Stimulated activated CD4-positive, alpha-beta T cell treated with anti-CD3 and anti-CD28 coated beads, Interleukin-1b, Interleukin-23, amount 100 ng/mL, for 24 hours (primary cell): ENCODE measurements at regions not wholly inside any gene's neighbourhood (a gene's known extent, or its start where the extent isn't known, plus 50 kb on each side); places are given as distances from the start of the nearest gene placed in this dataset.

Experiments
- DNase-seq, 4 experiments: peaks; one replicate each; pipeline ENCODE4 v3.0.0-alpha.2; 2020; ENCODE audit warnings: low read depth in 4 of 4, low spot score in 1 of 4

DNA sequence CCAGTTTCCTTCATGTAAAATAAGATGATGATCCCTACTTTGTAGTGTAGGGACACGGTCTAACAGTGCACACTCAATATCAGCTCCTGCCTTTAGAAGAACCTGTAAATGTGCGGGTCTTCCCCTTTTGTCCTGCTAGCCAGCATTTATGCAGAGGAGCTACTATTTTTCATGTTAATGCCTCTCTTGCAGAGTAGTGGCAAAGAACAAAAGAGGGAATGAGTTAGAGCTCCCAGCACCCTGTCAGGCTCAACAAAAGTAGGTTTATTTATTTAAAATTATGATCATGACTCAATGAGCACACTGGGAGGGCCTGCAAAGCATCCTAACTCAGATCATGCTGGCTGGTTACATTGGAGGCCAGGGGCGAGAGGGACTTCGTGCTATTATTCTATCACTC, 414.5 kb upstream of the COBL start:
- no peak for DNase-seq

DNA sequence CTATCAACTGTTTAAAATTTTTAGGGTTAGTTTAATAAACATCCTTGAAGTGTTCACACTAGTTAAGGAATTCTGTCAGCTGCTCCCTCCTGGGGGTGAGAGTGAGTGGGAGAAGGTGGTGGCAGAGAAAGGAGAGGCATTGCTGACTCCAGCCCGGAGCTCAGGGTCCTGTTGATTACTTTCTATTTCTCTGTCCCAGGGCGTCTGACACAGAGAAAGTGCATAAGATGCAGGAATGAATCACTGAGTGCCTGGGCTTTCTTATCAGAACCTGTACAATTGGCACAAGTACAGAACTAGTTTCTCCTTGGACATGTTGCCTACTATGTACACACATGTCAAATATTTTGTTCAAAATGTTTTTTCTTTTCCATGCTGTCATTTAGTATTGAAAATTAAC, 410.8 kb upstream of the COBL start:
- no peak for DNase-seq

DNA sequence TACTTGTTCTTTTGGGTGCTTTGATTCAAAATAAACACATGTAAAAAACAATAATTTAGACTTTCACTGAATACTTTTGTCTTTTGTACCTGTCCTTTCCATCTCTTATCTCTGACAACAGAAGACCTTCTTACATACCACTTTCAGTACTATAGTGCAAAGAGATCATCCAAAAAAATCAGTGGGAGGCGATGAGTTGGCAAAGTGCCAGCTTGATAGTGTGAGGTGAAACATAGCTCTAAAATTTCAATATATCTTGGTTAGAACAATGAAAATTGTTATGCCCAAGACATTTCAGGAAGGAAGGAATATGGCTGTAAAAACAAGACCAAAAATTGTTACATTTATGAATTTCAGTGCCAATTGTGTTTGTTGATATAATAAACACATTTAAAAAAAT, 390.2 kb upstream of the COBL start:
- DNase-seq = no peak

DNA sequence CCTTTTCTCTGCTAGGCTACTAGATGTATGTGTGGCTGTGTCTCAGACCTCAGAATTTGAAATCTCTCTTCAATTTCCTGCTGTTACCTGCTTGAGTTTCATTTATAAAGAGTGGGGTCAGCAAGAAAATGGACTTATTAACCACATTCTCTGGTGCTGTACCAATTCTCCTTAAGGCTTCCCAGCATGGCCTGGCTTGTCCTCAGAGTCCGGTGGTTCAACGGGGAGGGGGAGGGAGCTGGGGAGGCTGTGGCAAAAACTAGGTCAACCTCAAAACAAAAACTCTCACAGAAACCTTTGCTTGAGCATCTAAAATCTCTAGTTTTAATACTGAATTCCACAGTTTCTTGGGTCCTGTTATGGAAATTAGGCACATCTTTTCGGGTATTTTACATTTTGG, 389.1 kb upstream of the COBL start:
- no peak for DNase-seq

DNA sequence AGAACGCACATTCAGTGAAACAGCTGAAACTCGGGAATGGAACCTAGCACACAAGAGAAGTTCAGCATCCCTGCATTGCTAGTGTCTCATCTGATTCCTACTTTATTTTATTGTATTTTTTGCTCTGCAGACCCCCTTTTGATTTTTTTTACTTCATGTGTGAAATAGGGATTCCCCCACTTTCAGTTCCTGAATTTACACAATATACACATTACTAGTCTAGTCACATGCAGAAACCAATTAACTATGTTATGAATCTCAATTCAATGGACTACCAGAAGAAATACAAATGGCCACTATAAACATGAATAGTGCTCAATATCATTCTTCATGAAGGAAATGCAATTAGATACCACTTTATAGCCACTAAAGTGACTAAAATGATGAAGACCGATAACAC, 386.1 kb upstream of the COBL start:
- DNase-seq = no peak

DNA sequence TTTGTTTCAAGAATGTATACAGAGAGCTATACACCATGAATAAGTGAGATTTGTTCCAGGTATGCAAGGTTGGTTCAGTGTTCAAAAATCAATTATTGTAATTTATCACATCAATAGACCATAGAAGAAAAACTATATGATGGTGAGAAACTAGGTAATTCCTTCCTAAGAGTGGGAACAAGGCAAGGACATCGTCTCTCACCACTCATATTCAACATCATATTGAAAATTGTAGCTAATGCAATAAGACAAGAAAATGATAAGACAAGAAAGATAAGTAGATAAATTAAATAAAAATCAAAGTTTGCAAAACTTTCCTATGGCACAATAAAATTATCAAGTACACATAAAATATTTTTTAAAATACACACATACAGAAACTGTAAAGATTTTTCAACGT, 385.3 kb upstream of the COBL start:
- DNase-seq = no peak

DNA sequence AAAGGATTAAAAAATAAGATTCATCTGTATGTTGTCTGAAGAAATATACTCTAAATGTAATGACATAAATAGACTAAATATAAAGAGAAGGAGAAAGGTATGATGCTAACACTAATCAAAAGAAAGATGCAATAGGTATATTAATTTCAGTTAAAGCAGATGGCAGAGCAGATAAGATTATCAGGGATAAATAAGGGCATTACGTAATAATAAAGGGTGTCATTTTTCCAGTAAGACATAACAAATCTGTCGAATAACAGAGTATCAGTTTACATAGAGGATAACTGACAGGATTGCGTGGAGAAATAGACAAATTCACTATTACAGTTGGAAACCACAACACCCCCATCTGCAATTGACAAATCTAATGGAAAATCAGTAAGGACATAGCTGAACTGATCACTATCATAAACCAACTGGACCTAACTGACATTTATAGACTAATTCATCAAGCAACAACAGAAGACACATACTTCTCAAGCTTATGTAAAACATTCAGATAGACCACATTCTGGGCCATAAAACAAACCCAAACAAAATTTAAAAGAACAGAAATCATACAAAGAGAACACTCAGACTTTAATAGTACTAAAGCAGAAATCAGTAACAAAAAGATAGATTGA, 384.1 kb upstream of the COBL start:
- no peak for DNase-seq

DNA sequence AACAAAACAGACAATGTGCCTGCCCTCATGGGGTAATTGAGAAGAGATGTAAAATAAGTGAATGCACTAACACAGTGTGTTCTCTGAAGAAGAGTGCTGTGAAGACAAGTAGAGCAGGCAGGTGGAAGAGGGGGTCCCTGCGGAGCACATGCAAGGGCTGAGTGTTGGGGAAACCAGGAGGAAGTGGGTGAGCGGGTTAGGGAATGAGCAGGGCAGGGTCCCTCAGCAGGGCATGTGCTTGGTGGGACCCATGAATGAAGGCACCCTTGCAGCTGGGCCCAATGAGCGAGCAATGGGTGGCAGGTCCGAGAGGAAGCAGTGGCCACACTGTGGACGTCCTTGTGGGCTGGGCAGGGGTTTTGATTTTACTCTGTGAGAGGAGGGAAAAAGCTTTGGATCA, 376.6 kb upstream of the COBL start:
- DNase-seq = no peak

DNA sequence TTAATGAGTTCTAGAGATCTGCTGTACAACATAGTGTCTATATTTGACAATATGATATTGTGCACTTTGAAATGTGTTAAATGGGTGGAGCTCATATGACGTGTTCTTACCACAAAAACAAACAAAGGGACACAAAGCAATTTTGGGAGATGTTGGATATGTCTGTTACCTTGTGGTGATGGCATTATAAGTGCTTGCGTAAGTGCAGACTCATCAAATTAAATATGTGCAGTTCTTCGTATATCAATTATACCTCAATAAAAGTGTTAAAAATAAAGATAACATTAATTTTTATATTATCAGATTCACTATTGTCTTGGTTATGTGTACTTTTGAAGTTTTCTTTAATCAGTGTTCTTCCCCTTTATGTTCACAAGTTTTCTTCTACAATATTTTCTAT, 372.9 kb upstream of the COBL start:
- no peak for DNase-seq

DNA sequence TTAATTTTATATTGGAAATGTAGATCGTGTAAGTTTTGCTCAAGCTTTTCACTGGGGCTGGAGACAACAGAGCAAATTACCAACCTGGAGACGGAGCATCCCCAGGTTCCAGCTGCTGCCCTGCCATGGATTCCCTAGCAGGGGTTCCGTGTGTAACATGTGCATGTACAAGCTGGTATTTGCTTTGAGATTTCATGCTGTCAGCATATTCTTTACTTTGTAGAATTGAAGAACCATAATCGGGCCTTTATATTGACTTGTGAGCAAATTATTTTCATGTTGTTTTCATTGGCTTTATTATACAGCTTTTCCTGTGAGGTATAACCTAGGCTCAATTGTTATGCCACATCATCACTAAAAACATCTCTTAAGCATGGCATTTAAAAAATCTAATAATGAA, 369.2 kb upstream of the COBL start:
- no peak for DNase-seq

DNA sequence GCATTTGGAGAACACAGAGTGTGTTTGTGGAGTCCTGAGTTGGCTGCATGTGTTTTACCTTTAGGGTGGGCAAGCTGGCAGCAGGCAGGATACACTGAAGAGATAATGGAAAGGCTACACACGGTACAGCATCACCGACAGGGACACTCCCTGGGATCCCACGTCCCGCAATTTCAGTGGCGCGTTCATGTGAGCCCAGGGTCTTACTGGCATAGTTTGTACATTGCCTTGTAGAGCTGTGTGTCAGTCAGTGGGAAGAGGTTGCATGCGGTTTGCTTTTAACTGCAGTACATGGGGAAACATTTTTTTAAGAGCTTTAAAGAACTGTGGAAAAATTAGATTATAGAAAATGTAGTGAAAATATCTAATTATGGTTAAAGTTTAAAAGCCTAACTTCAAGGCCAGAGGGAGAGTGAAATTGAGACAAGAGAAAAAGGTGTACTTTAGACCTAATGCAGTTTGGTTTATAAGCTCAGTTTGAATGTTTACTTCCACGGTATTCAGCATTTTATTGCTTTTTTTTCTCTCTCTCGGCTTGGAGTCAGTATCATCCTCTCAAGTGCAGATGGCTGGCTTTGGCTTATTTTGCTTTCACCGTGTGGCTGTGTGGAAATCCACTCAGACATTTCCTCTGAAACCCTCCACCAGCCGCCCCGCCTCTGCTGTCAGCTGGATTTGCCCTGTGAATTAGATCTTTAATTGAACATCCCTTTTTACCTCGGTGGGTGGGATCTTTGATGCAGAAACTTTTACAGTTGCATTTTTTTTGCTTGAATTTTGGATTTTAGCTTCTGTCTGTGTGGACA, 364.2 kb upstream of the COBL start:
- no peak for DNase-seq

DNA sequence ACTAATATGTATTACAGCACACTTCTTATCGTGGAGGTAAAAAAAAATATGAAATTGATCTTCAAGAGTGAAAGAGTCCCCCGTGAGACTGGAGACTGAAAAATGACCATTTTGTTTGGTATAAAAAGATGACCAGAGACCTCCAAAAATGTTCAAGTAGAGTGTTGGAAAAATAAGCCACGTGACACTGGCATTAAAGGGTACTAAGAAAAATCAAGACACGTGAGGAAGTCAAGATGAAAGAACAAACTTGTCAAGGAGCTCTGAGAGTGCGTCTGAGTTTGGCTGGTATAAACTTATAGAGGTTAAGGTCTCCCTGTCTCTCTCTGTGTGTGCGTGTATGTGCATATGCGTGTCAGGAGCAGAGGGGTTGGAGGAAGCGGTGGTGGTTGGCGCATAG, 362.7 kb upstream of the COBL start:
- DNase-seq = no peak

DNA sequence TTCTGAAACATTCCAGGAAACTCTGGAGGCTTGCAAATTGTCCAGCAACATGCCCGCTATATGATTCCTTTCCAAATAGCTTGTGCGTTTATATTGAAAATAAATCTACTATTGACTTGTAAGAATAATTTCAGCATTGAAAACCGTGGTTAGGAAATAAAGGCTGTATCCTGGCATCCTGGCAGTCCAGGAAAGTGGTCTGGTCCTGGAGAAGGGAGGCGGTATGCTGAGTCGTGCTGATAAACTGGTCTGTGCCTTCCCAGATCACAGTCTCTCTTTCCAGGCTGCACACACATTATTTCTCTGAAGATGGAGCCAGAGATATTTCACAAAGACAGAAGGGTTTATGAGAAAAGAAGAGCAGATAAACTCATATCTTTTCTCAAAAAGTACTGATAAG, 350.1 kb upstream of the COBL start:
- no peak for DNase-seq

DNA sequence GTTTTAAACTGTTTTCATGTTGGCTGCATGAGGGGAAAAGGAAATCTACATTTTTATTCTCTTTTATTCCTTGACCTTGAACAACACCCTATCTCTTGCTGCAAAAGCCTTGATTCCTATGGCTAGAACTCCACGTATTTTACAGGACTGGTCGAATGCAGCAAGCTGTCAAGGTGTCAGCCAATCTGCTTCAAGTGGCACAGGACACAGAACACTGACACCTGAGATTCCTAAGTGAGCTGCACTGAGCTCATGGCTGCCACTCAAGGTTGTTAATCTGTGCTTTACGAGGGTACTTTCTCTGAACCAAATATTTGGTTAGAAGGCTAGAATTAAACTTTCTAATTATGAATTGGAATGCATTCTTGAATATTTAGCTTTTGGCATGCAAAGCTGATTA, 349.7 kb upstream of the COBL start:
- no peak for DNase-seq

DNA sequence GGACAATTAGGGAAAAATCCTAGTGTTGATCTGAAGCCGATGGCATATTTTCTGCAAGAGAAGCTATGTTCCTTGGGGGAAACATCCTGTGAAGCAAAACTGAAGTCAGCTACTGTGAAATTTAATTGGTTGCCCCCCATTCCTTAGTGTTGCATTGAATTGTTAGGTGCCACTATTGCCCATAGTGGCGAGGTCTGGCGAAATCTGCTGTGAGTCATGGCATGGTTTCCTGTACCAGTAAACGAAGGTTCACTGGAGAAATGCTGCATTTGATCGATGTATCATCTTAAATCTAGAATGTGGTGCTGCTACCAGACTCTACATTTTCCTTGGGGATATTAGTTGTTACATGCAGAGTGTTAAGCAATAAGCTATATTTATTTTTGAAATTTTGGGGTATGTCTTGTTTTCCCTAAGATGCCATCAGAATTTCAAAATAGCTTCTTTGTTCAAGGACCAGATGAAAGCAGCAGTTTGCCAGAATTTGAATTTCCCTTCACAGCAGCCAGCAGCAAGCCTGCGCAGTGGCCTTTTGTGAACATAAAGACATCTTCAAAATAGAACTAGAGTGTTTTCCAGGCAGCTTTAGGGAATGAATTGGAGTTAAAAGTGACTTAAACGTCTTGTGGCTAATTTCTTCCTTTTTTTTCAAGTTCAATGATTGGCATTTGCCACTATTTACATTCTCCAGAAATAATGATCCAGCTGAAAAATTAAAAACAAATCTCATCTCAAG, 348.6 kb upstream of the COBL start:
- no peak for DNase-seq

DNA sequence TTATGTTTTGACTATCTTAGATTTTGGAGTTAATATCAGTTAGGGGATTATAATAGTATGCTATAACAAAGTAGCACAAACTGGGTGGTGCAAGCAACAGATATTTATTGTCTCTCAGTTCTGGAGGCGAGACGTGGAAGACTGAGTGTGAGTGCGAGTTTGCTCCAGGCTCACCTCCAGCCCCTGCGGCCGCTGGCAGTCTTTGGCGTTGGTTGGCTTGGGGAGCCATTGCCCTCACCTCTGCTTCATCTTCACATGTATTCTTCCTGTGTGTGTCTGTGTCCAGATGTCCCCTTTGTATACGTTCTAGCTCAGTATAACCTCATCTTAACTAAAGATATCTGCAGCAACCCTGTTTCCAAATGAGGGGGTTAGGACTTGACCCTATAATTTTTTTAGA, 343.9 kb upstream of the COBL start:
- DNase-seq = no peak

DNA sequence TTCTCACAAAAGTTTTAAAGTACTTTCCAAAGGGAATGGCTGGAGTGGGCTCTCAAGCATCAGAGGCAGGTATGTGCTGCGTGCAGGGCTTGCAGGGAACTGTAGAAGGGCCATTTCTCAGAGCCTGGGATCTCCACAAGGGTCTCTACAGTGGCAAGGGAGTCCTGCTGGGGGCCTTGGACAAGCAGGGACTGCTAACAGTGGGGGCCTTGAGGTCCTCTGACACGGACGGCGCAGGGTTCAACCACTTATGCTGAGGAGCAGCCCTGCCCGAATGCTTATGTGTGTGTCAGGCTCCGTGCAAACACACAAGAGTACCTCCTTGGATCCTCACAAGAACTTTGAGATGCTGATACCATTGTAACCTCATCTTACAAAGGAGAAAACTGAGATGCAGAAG, 342.1 kb upstream of the COBL start:
- DNase-seq = no peak

DNA sequence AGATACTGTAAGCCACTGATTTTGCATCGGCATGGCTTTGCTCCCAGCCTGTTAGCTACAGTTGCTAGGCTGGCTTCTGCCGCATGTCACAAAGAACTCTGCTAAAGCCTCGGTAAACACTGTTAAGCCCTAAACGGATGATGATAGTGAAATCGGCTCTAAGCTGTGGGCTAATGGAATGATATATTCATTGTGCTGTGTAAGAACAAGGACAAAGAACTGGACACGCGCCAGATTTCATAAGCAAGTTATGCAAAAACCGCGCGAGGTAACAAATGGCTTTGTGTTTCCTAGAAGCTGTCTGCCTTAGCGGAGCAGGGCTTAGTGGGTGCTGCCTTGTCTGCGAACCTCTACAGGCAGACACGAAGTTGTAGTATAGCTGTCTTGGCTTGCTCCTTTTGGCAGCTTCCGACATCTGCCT, 331.3 kb upstream of the COBL start:
- DNase-seq = no peak

DNA sequence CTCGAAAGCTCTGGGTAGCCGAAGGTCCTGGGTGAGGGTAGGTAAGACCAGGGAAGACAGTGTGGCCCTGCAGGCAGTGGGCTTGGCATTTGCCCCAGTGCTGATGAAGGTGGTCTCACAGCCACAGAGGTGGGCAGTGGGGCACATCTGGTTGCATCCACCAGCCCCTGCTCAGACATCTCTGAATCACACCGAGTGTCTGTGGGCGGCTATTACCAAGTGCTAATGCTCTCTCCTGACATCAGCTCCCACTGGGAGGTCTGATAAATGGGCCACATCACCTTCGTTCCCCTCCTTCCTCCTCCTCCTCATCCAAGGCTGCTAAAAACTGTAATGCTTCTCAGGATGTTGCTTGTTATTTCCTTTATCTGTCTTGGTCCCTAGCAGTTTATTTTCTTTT, 330.9 kb upstream of the COBL start:
- DNase-seq = no peak

DNA sequence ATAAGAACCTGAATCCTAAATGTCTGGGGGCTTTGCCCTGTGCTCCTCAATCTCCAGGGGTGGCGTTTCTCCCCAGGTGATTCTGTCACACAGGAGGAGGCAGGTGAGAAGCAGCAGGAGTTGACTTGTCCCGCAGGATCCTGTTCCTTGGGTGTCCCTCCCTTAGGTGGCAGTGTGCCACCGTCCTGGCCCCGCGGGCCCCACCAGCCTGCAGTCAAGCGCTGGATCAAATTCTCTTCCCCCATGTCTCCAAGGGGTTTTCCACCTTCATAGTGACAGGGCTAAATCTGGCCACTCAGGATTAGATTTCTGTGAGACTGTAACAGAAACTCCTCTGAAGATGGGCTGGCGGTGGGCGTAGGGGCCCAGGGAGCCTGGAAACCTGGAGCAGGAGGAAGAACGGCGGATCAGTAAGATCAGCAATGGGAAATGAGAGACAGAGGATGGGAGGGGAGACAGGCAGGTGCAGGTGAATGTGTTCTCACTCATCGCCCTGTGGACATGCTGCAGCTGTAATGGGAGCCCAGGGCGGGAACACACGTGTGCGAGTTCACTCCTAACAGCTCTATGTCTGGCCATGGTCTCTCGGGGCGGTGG, 329.2 kb upstream of the COBL start:
- no peak for DNase-seq

DNA sequence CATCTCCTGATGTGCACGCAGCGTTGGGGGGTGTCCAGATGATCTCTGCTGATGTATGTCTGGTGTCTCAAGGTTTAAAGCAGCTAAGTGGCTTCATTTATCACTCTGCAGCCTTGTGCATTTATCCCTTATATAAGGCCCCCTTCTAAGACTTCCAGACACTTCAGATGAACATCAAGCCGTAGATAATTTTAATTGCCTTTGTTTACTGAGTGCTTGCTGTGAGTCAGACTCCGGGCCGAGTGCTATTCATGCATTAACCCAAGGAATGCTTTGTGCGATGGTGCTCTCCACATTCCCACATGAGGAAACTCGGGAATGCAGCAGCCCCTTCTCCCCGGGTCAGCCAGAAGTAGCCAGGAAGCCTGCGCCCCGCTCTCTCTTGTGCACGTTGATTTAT, 328.6 kb upstream of the COBL start:
- DNase-seq = no peak

DNA sequence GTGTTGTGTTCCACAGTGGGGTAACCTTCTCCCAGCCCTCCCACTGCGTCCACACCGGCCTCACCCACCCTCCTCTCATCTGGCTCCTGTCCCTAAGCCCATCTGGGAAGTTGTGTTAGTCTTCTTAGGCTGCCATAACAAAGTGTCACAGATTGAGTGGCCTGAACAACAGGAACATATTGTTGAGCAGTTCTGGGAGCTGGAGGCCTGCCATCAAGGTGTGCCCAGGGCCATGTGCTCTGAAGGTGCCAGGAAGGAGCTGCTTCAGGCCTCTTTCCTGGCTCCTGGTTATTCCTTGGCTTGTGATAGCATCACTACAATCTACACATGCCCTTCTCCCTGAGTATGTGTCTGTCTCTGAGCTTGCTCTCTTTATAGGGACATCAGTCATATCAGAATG, 327.6 kb upstream of the COBL start:
- no peak for DNase-seq
